Chondrocyte (in vitro differentiated cells): ENCODE measurements at regions not wholly inside any gene's neighbourhood (a gene's known extent, or its start where the extent isn't known, plus 50 kb on each side); places are given as distances from the start of the nearest gene placed in this dataset.
A peak's percentile ranks its signal among the peaks of the same experiment; 100 is the strongest.
"Not testable (repeated sequence)": the region's sequence is repeated elsewhere in the genome, so short reads cannot be mapped to it uniquely, and the experiment has no call there.

Experiments
- DNase-seq: peaks from one replicate; pipeline ENCODE4 v3.0.0; 2021; ENCODE audit warnings: mixed read lengths, low spot score
- H3K27ac Mint-ChIP-seq: one replicate; pipeline ENCODE4 v1.8.0; 2021; ENCODE audit warnings: mild to moderate bottlenecking, moderate library complexity, mixed read lengths; ENCODE audit not compliant: unreplicated experiment
- H3K27me3 Mint-ChIP-seq: 2 replicates; pipeline ENCODE4 v1.8.0; 2021; ENCODE audit warnings: low read depth, mixed read lengths
- H3K36me3 Mint-ChIP-seq: 2 replicates; pipeline ENCODE4 v1.8.0; 2021; ENCODE audit warnings: low read depth, mixed read lengths
- H3K4me1 Mint-ChIP-seq: 2 replicates; pipeline ENCODE4 v1.8.0; 2021; ENCODE audit warnings: low read depth, mild to moderate bottlenecking, mixed read lengths
- H3K4me3 Mint-ChIP-seq: one replicate; pipeline ENCODE4 v1.8.0; 2021; ENCODE audit warnings: mild to moderate bottlenecking, moderate library complexity, mixed read lengths; ENCODE audit not compliant: unreplicated experiment
- H3K9me3 Mint-ChIP-seq: 2 replicates; pipeline ENCODE4 v1.8.0; 2021; ENCODE audit warnings: low read depth, mixed read lengths
- TF ChIP-seq, protein P1 (sequence below): fragments of 200-600 bp; sonication (generic); IDR thresholded peaks from 2 replicates; pipeline ENCODE4 v1.5.0; 2021; ENCODE audit warnings: antibody characterized with exemption, mild to moderate bottlenecking, moderate library complexity

GRCh38 chr7:136424058-136424457, 444.4 kb upstream of the CHRM2 start:
- H3K36me3 Mint-ChIP-seq: no peaks in the 10 kb centered on the region
- no peak overlapping the region for H3K27ac Mint-ChIP-seq
- no peaks in the 10 kb centered on the region for H3K9me3 Mint-ChIP-seq
- H3K4me3 Mint-ChIP-seq: no peak overlapping the region
- peaks cover 3% of the 10 kb centered on the region for H3K27me3 Mint-ChIP-seq
- no peaks in the 10 kb centered on the region for H3K4me1 Mint-ChIP-seq
- TF ChIP-seq, protein P1, sequence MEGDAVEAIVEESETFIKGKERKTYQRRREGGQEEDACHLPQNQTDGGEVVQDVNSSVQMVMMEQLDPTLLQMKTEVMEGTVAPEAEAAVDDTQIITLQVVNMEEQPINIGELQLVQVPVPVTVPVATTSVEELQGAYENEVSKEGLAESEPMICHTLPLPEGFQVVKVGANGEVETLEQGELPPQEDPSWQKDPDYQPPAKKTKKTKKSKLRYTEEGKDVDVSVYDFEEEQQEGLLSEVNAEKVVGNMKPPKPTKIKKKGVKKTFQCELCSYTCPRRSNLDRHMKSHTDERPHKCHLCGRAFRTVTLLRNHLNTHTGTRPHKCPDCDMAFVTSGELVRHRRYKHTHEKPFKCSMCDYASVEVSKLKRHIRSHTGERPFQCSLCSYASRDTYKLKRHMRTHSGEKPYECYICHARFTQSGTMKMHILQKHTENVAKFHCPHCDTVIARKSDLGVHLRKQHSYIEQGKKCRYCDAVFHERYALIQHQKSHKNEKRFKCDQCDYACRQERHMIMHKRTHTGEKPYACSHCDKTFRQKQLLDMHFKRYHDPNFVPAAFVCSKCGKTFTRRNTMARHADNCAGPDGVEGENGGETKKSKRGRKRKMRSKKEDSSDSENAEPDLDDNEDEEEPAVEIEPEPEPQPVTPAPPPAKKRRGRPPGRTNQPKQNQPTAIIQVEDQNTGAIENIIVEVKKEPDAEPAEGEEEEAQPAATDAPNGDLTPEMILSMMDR: no peak
- no peak for DNase-seq

GRCh38 chr7:136419740-136420139, 442.6 kb upstream of the MTPN start:
- H3K36me3 Mint-ChIP-seq, H3K4me3 Mint-ChIP-seq, H3K27me3 Mint-ChIP-seq, H3K4me1 Mint-ChIP-seq, H3K27ac Mint-ChIP-seq, H3K9me3 Mint-ChIP-seq, DNase-seq: not testable (repeated sequence)

GRCh38 chr7:136412952-136413351, 435.8 kb upstream of the MTPN start:
- H3K27me3 Mint-ChIP-seq: peaks cover 4% of the 10 kb centered on the region
- H3K4me1 Mint-ChIP-seq: no peaks in the 10 kb centered on the region
- H3K4me3 Mint-ChIP-seq: no peak overlapping the region
- no peak overlapping the region for H3K27ac Mint-ChIP-seq
- no peak for DNase-seq
- TF ChIP-seq, protein P1: no peak
- H3K9me3 Mint-ChIP-seq: no peaks in the 10 kb centered on the region
- no peaks in the 10 kb centered on the region for H3K36me3 Mint-ChIP-seq

DNA sequence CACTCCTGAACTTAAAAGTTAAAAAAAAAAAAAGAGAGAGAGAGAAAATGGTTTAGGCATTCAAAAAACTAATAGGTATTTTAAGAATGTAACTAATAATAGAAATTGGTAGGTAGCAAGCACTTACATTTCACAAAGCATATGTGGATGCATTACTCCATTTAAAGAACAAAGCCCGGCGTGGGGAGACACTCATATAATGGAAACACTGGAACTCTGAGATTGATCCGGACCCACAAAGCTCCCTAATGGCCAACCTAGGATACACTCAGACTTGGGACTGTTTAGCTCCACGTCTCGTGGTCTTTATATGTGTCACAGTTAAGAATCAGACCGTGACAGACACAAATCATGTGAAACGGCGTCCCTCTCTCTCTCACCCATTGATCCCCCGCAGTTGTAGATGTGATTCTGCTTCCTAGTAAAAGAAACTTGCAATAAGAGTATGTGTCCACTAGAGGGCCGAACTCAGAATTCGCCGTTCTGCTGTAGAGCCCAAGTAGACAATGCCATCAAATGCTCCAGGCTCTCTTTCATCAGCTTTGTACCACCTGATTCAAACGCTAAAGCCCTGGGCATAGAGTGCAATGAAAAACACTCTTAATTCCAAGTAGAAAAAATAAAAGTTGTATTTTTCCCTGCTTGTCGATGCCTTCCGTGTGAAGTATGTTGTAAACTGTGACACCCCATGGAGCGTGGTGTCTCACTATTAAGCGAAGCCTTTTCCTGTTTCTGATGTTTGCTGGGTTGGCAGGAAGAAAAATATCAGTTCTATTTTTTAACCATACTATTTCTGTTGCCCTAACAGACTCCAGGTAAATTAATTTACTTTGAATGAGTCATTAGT, 429.0 kb upstream of the MTPN start:
- no peak for DNase-seq
- no peaks in the 10 kb centered on the region for H3K36me3 Mint-ChIP-seq
- H3K4me1 Mint-ChIP-seq: peaks cover 3% of the 10 kb centered on the region
- no peak overlapping the region for H3K4me3 Mint-ChIP-seq
- H3K27ac Mint-ChIP-seq: no peak overlapping the region
- TF ChIP-seq, protein P1: peak; percentile 93
- H3K27me3 Mint-ChIP-seq: peaks cover 19% of the 10 kb centered on the region
- H3K9me3 Mint-ChIP-seq: no peaks in the 10 kb centered on the region

- no peaks in the 10 kb centered on the region for H3K9me3 Mint-ChIP-seq
- TF ChIP-seq, protein P1: no peak
- no peaks in the 10 kb centered on the region for H3K36me3 Mint-ChIP-seq
- no peak overlapping the region for H3K27ac Mint-ChIP-seq
- peaks cover 3% of the 10 kb centered on the region for H3K4me1 Mint-ChIP-seq
- H3K27me3 Mint-ChIP-seq: peaks cover 16% of the 10 kb centered on the region
- no peak for DNase-seq
- H3K4me3 Mint-ChIP-seq: no peak overlapping the region
These were observed 426.4 kb upstream of the MTPN start for GRCh38 chr7:136403591-136403990.

DNA sequence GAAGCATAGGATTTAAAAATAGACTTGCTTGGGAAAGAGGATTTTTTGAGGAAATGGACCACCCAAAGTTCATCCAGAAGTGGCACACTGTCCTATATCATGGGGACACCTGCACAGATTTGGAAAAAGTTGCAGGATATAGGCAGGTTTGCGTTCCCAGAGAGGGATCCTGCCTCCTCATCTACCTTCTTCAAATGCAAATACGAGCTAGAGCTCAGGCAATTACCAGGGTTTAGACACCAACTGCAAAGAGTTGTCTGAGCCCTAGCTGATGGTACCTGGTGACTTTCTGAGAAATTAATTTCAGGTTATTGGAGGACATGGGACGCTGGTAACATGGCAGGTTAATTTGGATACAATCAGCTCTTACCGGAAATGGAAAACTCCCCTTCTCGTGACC, 423.7 kb upstream of the MTPN start:
- H3K4me3 Mint-ChIP-seq: no peak overlapping the region
- no peaks in the 10 kb centered on the region for H3K9me3 Mint-ChIP-seq
- peaks cover 10% of the 10 kb centered on the region for H3K27me3 Mint-ChIP-seq
- no peak overlapping the region for H3K27ac Mint-ChIP-seq
- H3K4me1 Mint-ChIP-seq: no peaks in the 10 kb centered on the region
- TF ChIP-seq, protein P1: no peak
- no peaks in the 10 kb centered on the region for H3K36me3 Mint-ChIP-seq
- DNase-seq: no peak
